Transverse colon (tissue), 4 donors: ENCODE measurements at regions not wholly inside any gene's neighbourhood (a gene's known extent, or its start where the extent isn't known, plus 50 kb on each side); places are given as distances from the start of the nearest gene placed in this dataset.

Source experiments
- CTCF ChIP-seq, 5 experiments: fragments of 200-600 bp in 3 of 5; fragments of 450-650 bp in 2 of 5; sonication (generic) in 3 of 5; IDR thresholded peaks; 1 replicate in 2 of 5; 2 replicates in 3 of 5; pipeline ENCODE4 v1.5.1; 2016 to 2017; ENCODE audit warnings: antibody characterized with exemption in 5 of 5, inconsistent platforms in 3 of 5, mild to moderate bottlenecking in 2 of 5, moderate library complexity in 1 of 5
- EP300 ChIP-seq: sonication (generic); formaldehyde crosslinking; IDR thresholded peaks from one replicate; pipeline ENCODE4 v1.6.1; 2017; ENCODE audit warnings: antibody characterized with exemption, low read depth
- POLR2A ChIP-seq: fragments of 450-650 bp; IDR thresholded peaks from one replicate; pipeline ENCODE4 v1.6.1; 2016; ENCODE audit warnings: antibody characterized with exemption, mild to moderate bottlenecking, moderate library complexity
- POLR2AphosphoS5 ChIP-seq, 3 donors: sonication (generic); formaldehyde crosslinking; IDR thresholded peaks; one replicate each; pipeline ENCODE4 v1.6.1; 2016; ENCODE audit warnings: antibody characterized with exemption in 3 of 3

- no peak for TF ChIP-seq CTCF (IDR thresholded peaks at IDR 0.05)
- TF ChIP-seq POLR2A, result no peak
- no peak for TF ChIP-seq POLR2AphosphoS5 (IDR thresholded peaks at IDR 0.05)
- TF ChIP-seq EP300, result no peak
Observed at GRCh38 chr4:126738926-126739325, 893.8 kb upstream of the INTU start.
